ENCODE measurements at regions not wholly inside any gene's neighbourhood (a gene's known extent, or its start where the extent isn't known, plus 50 kb on each side); places are given as distances from the start of the nearest gene placed in this dataset.

- Mint-ChIP-seq H3K4me1 (ENCODE audit: low read depth) (peaks cover 36% of the 10 kb centered on the region), H3K9me3 (peaks cover 3% of the 10 kb centered on the region), H3K27ac (peak overlapping the region; percentile 77), H3K27me3 (peaks cover 5% of the 10 kb centered on the region), H3K36me3 (ENCODE audit: low read depth) (no peaks in the 10 kb centered on the region), H3K4me3 (peak overlapping the region; percentile 65)
- ChIA-PET CTCF (interaction anchor here (1.3 kb wide), 1 partner anchor 22 kb away, joined by 4 read pairs; no protein-coding TSS in a partner anchor), POLR2A (interaction anchor here (0.7 to 1.2 kb wide), 3 partner anchors 9 to 48 kb away, joined by 3 to 5 read pairs (median 3); no protein-coding TSS in a partner anchor)
- intact Hi-C loops (cut with micrococcal nuclease): loop anchor here (5.0 kb wide), 1 partner anchor 92 kb away; no protein-coding TSS in a partner anchor
- DNase-seq: peak; percentile 83
- TF ChIP-seq CTCF (IDR thresholded peaks at IDR 0.05): no peak
- ATAC-seq: peak; percentile 90
Measured at GRCh38 chr6:45830441-45831139, 185.1 kb downstream of the CLIC5 start.

GRCh38 chr6:45829873-45830272 lies 185.8 kb downstream of the CLIC5 start:
- H3K9me3 Mint-ChIP-seq: peaks cover 3% of the 10 kb centered on the region
- peak overlapping the region; percentile 65 for H3K27ac Mint-ChIP-seq
- ATAC-seq (no peak), DNase-seq (no peak)
- H3K4me1 Mint-ChIP-seq (ENCODE audit: low read depth): peaks cover 30% of the 10 kb centered on the region
- POLR2A ChIA-PET: interaction anchor here (0.7 to 0.9 kb wide), 2 partner anchors 8 to 47 kb away, joined by 3 read pairs; no protein-coding TSS in a partner anchor
- CTCF ChIA-PET: no interaction called here
- H3K27me3 Mint-ChIP-seq: peaks cover 5% of the 10 kb centered on the region
- TF ChIP-seq CTCF (IDR thresholded peaks at IDR 0.05): no peak
- H3K36me3 Mint-ChIP-seq (ENCODE audit: low read depth): no peaks in the 10 kb centered on the region
- peak overlapping the region; percentile 65 for H3K4me3 Mint-ChIP-seq
- intact Hi-C loops (cut with micrococcal nuclease): loop anchor here (5.0 kb wide), 1 partner anchor 92 kb away; no protein-coding TSS in a partner anchor

- no peak overlapping the region for H3K4me3 Mint-ChIP-seq
- no peak for TF ChIP-seq CTCF (IDR thresholded peaks at IDR 0.05)
- H3K27ac Mint-ChIP-seq: no peak overlapping the region
- no peak for DNase-seq
- intact Hi-C loops (cut with micrococcal nuclease): no loop called here
- ATAC-seq: no peak
- ChIA-PET CTCF (no interaction called here), POLR2A (interaction anchor here (1.1 kb wide), 1 partner anchor 21 kb away, joined by 4 read pairs; no protein-coding TSS in a partner anchor)
- peaks cover 7% of the 10 kb centered on the region for H3K27me3 Mint-ChIP-seq
- peaks cover 3% of the 10 kb centered on the region for H3K9me3 Mint-ChIP-seq
- H3K36me3 Mint-ChIP-seq (ENCODE audit: low read depth): no peaks in the 10 kb centered on the region
- peaks cover 35% of the 10 kb centered on the region for H3K4me1 Mint-ChIP-seq (ENCODE audit: low read depth)
Measured at GRCh38 chr6:45827952-45828530, 187.6 kb downstream of the CLIC5 start.

GRCh38 chr6:45822873-45823272 lies 192.8 kb downstream of the CLIC5 start:
- intact Hi-C loops (cut with micrococcal nuclease): loop anchor here (2.0 to 5.0 kb wide), 2 partner anchors 86 to 108 kb away; no protein-coding TSS in a partner anchor
- Mint-ChIP-seq H3K4me3 (no peak overlapping the region), H3K9me3 (peaks cover 4% of the 10 kb centered on the region), H3K4me1 (ENCODE audit: low read depth) (peaks cover 24% of the 10 kb centered on the region), H3K27me3 (peaks cover 7% of the 10 kb centered on the region), H3K36me3 (ENCODE audit: low read depth) (peaks cover 4% of the 10 kb centered on the region), H3K27ac (peak overlapping the region; percentile 73)
- DNase-seq: peak; percentile 42
- no peak for TF ChIP-seq CTCF (IDR thresholded peaks at IDR 0.05)
- peak; percentile 80 for ATAC-seq
- POLR2A ChIA-PET: interaction anchor here (1.0 kb wide), 1 partner anchor 21 kb away, joined by 3 read pairs; no protein-coding TSS in a partner anchor
- CTCF ChIA-PET: interaction anchor here (1.0 to 1.5 kb wide), 2 partner anchors 18 to 115 kb away, joined by 3 to 4 read pairs; no protein-coding TSS in a partner anchor
